Trophoblast cell (in vitro differentiated cells and primary cell): ENCODE measurements at regions not wholly inside any gene's neighbourhood (a gene's known extent, or its start where the extent isn't known, plus 50 kb on each side); places are given as distances from the start of the nearest gene placed in this dataset.

Source experiments
- DNase-seq, 2 donors: peaks; one replicate each; pipeline ENCODE4 v3.0.0-alpha.2; 2016
- H2AFZ ChIP-seq: 2 replicates; pipeline ENCODE4 v1.6.1; 2013; ENCODE audit warnings: low read length, moderate library complexity, mild to moderate bottlenecking; ENCODE audit not compliant: insufficient read depth, poor library complexity
- H2AK5ac ChIP-seq: 2 replicates; pipeline ENCODE4 v1.6.1; 2013; ENCODE audit warnings: mild to moderate bottlenecking, low read length
- H2BK120ac ChIP-seq: 2 replicates; pipeline ENCODE4 v1.6.1; 2013; ENCODE audit warnings: low read length, mild to moderate bottlenecking, moderate library complexity; ENCODE audit not compliant: insufficient read depth, poor library complexity
- H2BK12ac ChIP-seq: 2 replicates; pipeline ENCODE4 v1.6.1; 2013; ENCODE audit warnings: mild to moderate bottlenecking, low read length, moderate library complexity
- H2BK5ac ChIP-seq: 2 replicates; pipeline ENCODE4 v1.6.1; 2013; ENCODE audit warnings: low read length, low read depth, moderate library complexity, mild to moderate bottlenecking; ENCODE audit not compliant: poor library complexity
- H3K14ac ChIP-seq: 2 replicates; pipeline ENCODE4 v1.6.1; 2013; ENCODE audit warnings: mild to moderate bottlenecking, low read length
- H3K18ac ChIP-seq: 2 replicates; pipeline ENCODE4 v1.6.1; 2013; ENCODE audit warnings: mild to moderate bottlenecking, low read length
- H3K23ac ChIP-seq: 2 replicates; pipeline ENCODE4 v1.6.1; 2013; ENCODE audit warnings: low read length
- H3K27ac ChIP-seq: 2 replicates; pipeline ENCODE4 v1.5.1; 2013; ENCODE audit warnings: low read depth, mild to moderate bottlenecking, inconsistent platforms, low read length, moderate library complexity
- H3K27me3 ChIP-seq: 2 replicates; pipeline ENCODE4 v1.6.1; 2013; ENCODE audit warnings: inconsistent platforms, mild to moderate bottlenecking, low read length, moderate library complexity; ENCODE audit not compliant: insufficient read depth
- H3K36me3 ChIP-seq, 2 experiments: 1 replicate in 1 of 2; 2 replicates in 1 of 2; pipeline ENCODE4 v1.6.1; 2013; ENCODE audit warnings: low read length in 2 of 2, mild to moderate bottlenecking in 2 of 2, moderate library complexity in 1 of 2; ENCODE audit not compliant: insufficient read depth in 2 of 2, control insufficient read depth in 1 of 2
- H3K4ac ChIP-seq: 2 replicates; pipeline ENCODE4 v1.6.1; 2013; ENCODE audit warnings: low read depth, mild to moderate bottlenecking, low read length, moderate library complexity
- H3K4me1 ChIP-seq, 2 experiments: 1 replicate in 1 of 2; 2 replicates in 1 of 2; pipeline ENCODE4 v1.6.1; 2013; ENCODE audit warnings: low read length in 2 of 2, mild to moderate bottlenecking in 2 of 2, moderate library complexity in 1 of 2; ENCODE audit not compliant: insufficient read depth in 2 of 2, control insufficient read depth in 1 of 2
- H3K4me2 ChIP-seq: 2 replicates; pipeline ENCODE4 v1.6.1; 2013; ENCODE audit warnings: inconsistent platforms, mild to moderate bottlenecking, low read length, moderate library complexity
- H3K4me3 ChIP-seq: 2 replicates; pipeline ENCODE4 v1.5.1; 2013; ENCODE audit warnings: mild to moderate bottlenecking, low read depth, low read length, inconsistent platforms
- H3K79me1 ChIP-seq: one replicate; pipeline ENCODE4 v1.6.1; 2013; ENCODE audit warnings: low read length
- H3K79me2 ChIP-seq: 2 replicates; pipeline ENCODE4 v1.6.1; 2013; ENCODE audit warnings: low read length, mild to moderate bottlenecking; ENCODE audit not compliant: control insufficient read depth, insufficient read depth, poor library complexity
- H3K9ac ChIP-seq: 2 replicates; pipeline ENCODE4 v1.6.1; 2013; ENCODE audit warnings: mild to moderate bottlenecking, low read length
- H3K9me3 ChIP-seq: 2 replicates; pipeline ENCODE4 v1.6.1; 2013; ENCODE audit warnings: low read depth, mild to moderate bottlenecking, control low read depth, inconsistent platforms, low read length; ENCODE audit not compliant: insufficient read depth
- H4K12ac ChIP-seq: 2 replicates; pipeline ENCODE4 v1.6.1; 2013; ENCODE audit warnings: low read depth, mild to moderate bottlenecking, low read length, moderate library complexity
- H4K8ac ChIP-seq: 2 replicates; pipeline ENCODE4 v1.6.1; 2013; ENCODE audit warnings: low read depth, mild to moderate bottlenecking, low read length, moderate library complexity
- H4K91ac ChIP-seq: one replicate; pipeline ENCODE4 v1.6.1; 2013; ENCODE audit warnings: low read depth, mild to moderate bottlenecking, low read length, moderate library complexity
- WGBS: extraction: QIAGEN DNeasy Blood & Tissue Kit; methylation state at CpG from one replicate; pipeline ENCODE4 v1.1.7; 2013; ENCODE audit warnings: missing lambda C conversion rate; ENCODE audit not compliant: insufficient read length, insufficient coverage; ENCODE audit errors: extremely low coverage; 5-methylcytosine and 5-hydroxymethylcytosine counted together

DNA sequence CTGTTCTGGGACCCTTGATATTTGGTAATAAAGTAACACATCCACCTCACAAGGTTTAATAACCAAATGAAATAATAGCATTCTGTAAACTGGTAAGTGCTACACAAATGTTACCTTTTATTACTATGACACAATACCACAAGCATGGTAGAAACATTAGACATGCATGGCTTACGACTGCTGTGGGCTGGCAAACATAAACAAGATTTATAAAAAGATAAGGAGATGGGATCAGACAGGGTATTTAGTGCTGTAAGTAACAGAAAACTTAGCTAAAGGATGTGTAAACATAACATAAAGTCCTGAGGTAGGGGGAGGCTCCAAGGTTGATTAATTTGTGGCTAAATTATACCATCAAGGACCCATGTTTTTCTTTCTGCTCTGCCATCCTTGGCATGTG lies 212.6 kb downstream of the BARHL2 start:
- Histone ChIP-seq H3K4ac (no peak overlapping the region), H3K27ac (no peak overlapping the region), H4K12ac (no peak overlapping the region), H3K18ac (no peak overlapping the region), H3K4me2 (no peak overlapping the region), H3K9me3 (no peaks in the 10 kb centered on the region), H4K8ac (no peak overlapping the region), H3K4me1 (no peaks in the 10 kb centered on the region), H2AK5ac (no peak overlapping the region), H4K91ac (no peak overlapping the region), H3K36me3 (no peaks in the 10 kb centered on the region), H3K14ac (no peak overlapping the region), H2BK12ac (no peak overlapping the region), H2BK120ac (no peak overlapping the region), H2BK5ac (no peak overlapping the region), H3K23ac (no peak overlapping the region), H3K9ac (no peak overlapping the region), H3K4me3 (no peak overlapping the region), H2AFZ (no peak overlapping the region), H3K79me2 (no peaks in the 10 kb centered on the region), H3K27me3 (peaks cover 3% of the 10 kb centered on the region), H3K79me1 (no peaks in the 10 kb centered on the region)
- no CpG with 5 or more reads among the region's 1 CpG for WGBS
- no peak for DNase-seq

DNA sequence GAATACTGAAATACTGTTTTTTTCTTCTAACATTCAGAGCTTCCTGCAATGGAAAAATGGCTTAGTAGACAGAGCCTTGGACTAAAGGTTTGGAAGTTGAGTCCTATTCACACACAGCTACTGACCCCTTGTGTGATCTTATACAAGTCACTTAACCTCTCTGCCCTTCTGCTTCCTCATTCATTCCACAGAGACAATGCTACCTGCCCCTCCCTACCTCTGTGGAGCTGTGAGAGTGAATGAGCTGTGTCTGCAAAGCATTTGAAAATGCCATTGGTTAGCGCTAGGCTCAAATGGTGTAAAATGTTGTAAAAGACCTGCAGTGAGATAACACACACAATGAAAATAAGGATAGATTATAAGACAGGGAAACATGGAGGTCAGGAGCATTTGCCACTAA lies 214.4 kb downstream of the BARHL2 start:
- Histone ChIP-seq H2AK5ac (no peak overlapping the region), H2BK5ac (no peak overlapping the region), H4K91ac (no peak overlapping the region), H3K4me3 (no peak overlapping the region), H3K4me1 (no peaks in the 10 kb centered on the region), H3K23ac (no peak overlapping the region), H3K4ac (no peak overlapping the region), H4K12ac (no peak overlapping the region), H3K14ac (no peak overlapping the region), H4K8ac (no peak overlapping the region), H3K79me2 (no peaks in the 10 kb centered on the region), H2BK12ac (no peak overlapping the region), H3K18ac (no peak overlapping the region), H2AFZ (no peak overlapping the region), H3K79me1 (no peaks in the 10 kb centered on the region), H3K9me3 (no peaks in the 10 kb centered on the region), H3K27ac (no peak overlapping the region), H3K36me3 (no peaks in the 10 kb centered on the region), H3K27me3 (peaks cover 3% of the 10 kb centered on the region), H3K9ac (no peak overlapping the region), H2BK120ac (no peak overlapping the region), H3K4me2 (no peak overlapping the region)
- no CpG with 5 or more reads among the region's 1 CpG for WGBS
- DNase-seq, result no peak

DNA sequence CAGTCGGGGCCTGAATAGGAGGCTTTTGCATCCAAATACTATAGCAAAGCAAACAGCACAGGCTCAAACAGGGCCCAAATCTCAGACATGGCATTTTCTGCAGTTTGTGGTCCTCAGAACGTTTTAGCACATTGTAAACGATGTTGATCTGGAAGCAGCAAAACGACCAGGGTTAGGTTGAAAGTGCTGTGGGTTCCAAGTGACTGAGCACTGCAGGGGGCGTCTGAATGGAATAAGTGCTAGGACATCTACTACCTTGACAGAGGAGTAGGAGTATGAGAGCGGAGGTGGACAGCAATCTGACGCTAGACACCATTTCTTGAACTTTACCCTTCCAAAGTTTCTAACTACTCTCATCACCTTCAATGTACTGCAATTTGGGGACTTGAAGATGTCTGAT lies 214.9 kb downstream of the BARHL2 start:
- WGBS, result no CpG with 5 or more reads among the region's 7 CpGs
- Histone ChIP-seq H3K27ac (no peak overlapping the region), H2AK5ac (no peak overlapping the region), H3K4me3 (no peak overlapping the region), H3K27me3 (peaks cover 3% of the 10 kb centered on the region), H3K79me1 (no peaks in the 10 kb centered on the region), H3K23ac (no peak overlapping the region), H3K18ac (no peak overlapping the region), H4K8ac (no peak overlapping the region), H3K4me1 (no peaks in the 10 kb centered on the region), H3K79me2 (no peaks in the 10 kb centered on the region), H2AFZ (no peak overlapping the region), H2BK120ac (no peak overlapping the region), H4K12ac (no peak overlapping the region), H3K4me2 (no peak overlapping the region), H3K9ac (no peak overlapping the region), H3K14ac (no peak overlapping the region), H2BK12ac (no peak overlapping the region), H3K36me3 (no peaks in the 10 kb centered on the region), H3K4ac (no peak overlapping the region), H3K9me3 (no peaks in the 10 kb centered on the region), H2BK5ac (no peak overlapping the region), H4K91ac (no peak overlapping the region)
- DNase-seq, result no peak

DNA sequence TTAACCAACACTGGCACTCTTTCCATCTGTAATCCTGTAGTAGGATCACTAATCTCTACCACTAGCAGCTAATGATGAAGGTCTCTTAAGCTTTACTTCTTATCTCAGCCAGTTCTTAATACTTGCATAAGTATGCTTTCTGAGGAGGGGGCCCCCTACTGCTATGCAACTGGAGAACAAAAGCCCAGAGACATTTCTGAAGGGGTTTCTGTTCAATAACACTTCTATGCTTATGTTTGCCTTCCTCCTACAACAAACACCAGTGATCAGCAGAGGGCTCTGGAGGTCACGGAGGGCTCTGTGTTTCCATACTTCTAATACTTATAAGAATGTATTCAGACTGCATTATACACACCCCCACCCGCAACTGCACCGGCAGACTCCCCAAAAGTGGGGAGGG lies 215.8 kb downstream of the BARHL2 start:
- H2BK5ac ChIP-seq, result no peak overlapping the region
- H3K27me3 ChIP-seq, result peaks cover 3% of the 10 kb centered on the region
- H3K4me2 ChIP-seq, result no peak overlapping the region
- H2BK120ac ChIP-seq, result no peak overlapping the region
- no peak for DNase-seq
- no CpG with 5 or more reads among the region's 3 CpGs for WGBS
- no peaks in the 10 kb centered on the region for H3K9me3 ChIP-seq
- H4K91ac ChIP-seq, result no peak overlapping the region
- no peak overlapping the region for H3K4me3 ChIP-seq
- H2AK5ac ChIP-seq, result no peak overlapping the region
- no peak overlapping the region for H2BK12ac ChIP-seq
- no peaks in the 10 kb centered on the region for H3K36me3 ChIP-seq
- H4K12ac ChIP-seq, result no peak overlapping the region
- H3K4ac ChIP-seq, result no peak overlapping the region
- no peak overlapping the region for H3K27ac ChIP-seq
- no peak overlapping the region for H3K14ac ChIP-seq
- H3K4me1 ChIP-seq, result no peaks in the 10 kb centered on the region
- H4K8ac ChIP-seq, result no peak overlapping the region
- H3K79me2 ChIP-seq, result no peaks in the 10 kb centered on the region
- no peak overlapping the region for H3K23ac ChIP-seq
- H3K18ac ChIP-seq, result no peak overlapping the region
- H3K9ac ChIP-seq, result no peak overlapping the region
- H3K79me1 ChIP-seq, result no peaks in the 10 kb centered on the region
- no peak overlapping the region for H2AFZ ChIP-seq
